IMR-90 (cell line): ENCODE measurements at regions not wholly inside any gene's neighbourhood (a gene's known extent, or its start where the extent isn't known, plus 50 kb on each side); places are given as distances from the start of the nearest gene placed in this dataset.

ENCODE experiments used
- ATAC-seq: fragments of 200-7000 bp; cut with Tn5 transposase; 2 replicates; pipeline ENCODE4 v1.9.1; 2020; ENCODE audit warnings: low read depth, mild to moderate bottlenecking, moderate library complexity
- BruUV-seq: library from RNA; stranded (reverse); fragments of 400-500 nt; replicated peaks from 2 replicates; lab custom pipeline; 2021; lab: Mats Ljungman, UMichigan
- CTCF ChIA-PET: fragments of 300-600 bp; formaldehyde crosslinking; extraction: SDS; loops from one replicate; lab custom pipeline; 2021; ENCODE audit warnings: antibody characterized with exemption; lab: Yijun Ruan, JAX
- POLR2A ChIA-PET: fragments of 300-600 bp; sonication (Branson Sonifier 250); formaldehyde crosslinking; loops from one replicate; lab custom pipeline; 2022; ENCODE audit warnings: antibody characterized with exemption; ENCODE audit not compliant: unreplicated experiment; lab: Charles Lee
- DNase-seq: peaks from one replicate; pipeline ENCODE4 v3.0.0; 2013
- H2AFZ ChIP-seq: replicated peaks from 2 replicates; pipeline ENCODE3; 2013; ENCODE audit warnings: low read length, mild to moderate bottlenecking; ENCODE audit not compliant: poor library complexity
- H2AK5ac ChIP-seq: 2 replicates; pipeline ENCODE4 v1.6.1; 2013; ENCODE audit warnings: low read depth, low read length, inconsistent platforms
- H2AK9ac ChIP-seq: replicated peaks from 2 replicates; pipeline ENCODE3; 2013; ENCODE audit warnings: mild to moderate bottlenecking, low read depth, low read length, moderate library complexity; ENCODE audit not compliant: poor library complexity
- H2BK120ac ChIP-seq: 2 replicates; pipeline ENCODE4 v1.6.1; 2013; ENCODE audit warnings: low read depth, low read length, inconsistent platforms
- H2BK15ac ChIP-seq: 3 replicates; pipeline ENCODE4 v1.6.1; 2013; ENCODE audit warnings: low read depth, low read length, inconsistent platforms
- H2BK20ac ChIP-seq: 2 replicates; pipeline ENCODE4 v1.6.1; 2013; ENCODE audit warnings: low read depth, mild to moderate bottlenecking, inconsistent platforms, low read length, moderate library complexity
- H2BK5ac ChIP-seq: 2 replicates; pipeline ENCODE4 v1.6.1; 2013; ENCODE audit warnings: mild to moderate bottlenecking, low read depth, low read length, inconsistent platforms; ENCODE audit not compliant: poor library complexity, severe bottlenecking
- H3K14ac ChIP-seq: replicated peaks from 2 replicates; pipeline ENCODE4 v1.6.1; 2013; ENCODE audit warnings: low read depth, low read length, inconsistent platforms
- H3K18ac ChIP-seq: 2 replicates; pipeline ENCODE4 v1.6.1; 2013; ENCODE audit warnings: low read depth, low read length, control low read depth
- H3K23ac ChIP-seq: 2 replicates; pipeline ENCODE4 v1.6.1; 2013; ENCODE audit warnings: low read depth, low read length, inconsistent platforms
- H3K27ac ChIP-seq: 2 replicates; pipeline ENCODE4 v1.5.1; 2013; ENCODE audit warnings: mild to moderate bottlenecking, control low read depth, low read length; ENCODE audit not compliant: insufficient read depth
- H3K27me3 ChIP-seq: 2 replicates; pipeline ENCODE4 v1.6.1; 2013; ENCODE audit warnings: low read length; ENCODE audit not compliant: control insufficient read depth, insufficient read depth
- H3K36me3 ChIP-seq: 2 replicates; pipeline ENCODE4 v1.6.1; 2013; ENCODE audit warnings: low read length, mixed read lengths; ENCODE audit not compliant: control insufficient read depth, insufficient read depth
- H3K4ac ChIP-seq: 2 replicates; pipeline ENCODE4 v1.6.1; 2013; ENCODE audit warnings: low read depth, low read length, inconsistent platforms
- H3K4me1 ChIP-seq: 2 replicates; pipeline ENCODE4 v1.6.1; 2013; ENCODE audit warnings: low read length, mixed read lengths; ENCODE audit not compliant: control insufficient read depth, insufficient read depth
- H3K4me2 ChIP-seq: 2 replicates; pipeline ENCODE4 v1.6.1; 2013; ENCODE audit warnings: low read depth, mild to moderate bottlenecking, control low read depth, low read length, moderate library complexity
- H3K4me3 ChIP-seq: 2 replicates; pipeline ENCODE4 v1.5.1; 2013; ENCODE audit warnings: low read depth, mild to moderate bottlenecking, control low read depth, low read length, moderate library complexity; ENCODE audit not compliant: insufficient read depth
- H3K56ac ChIP-seq: 2 replicates; pipeline ENCODE4 v1.6.1; 2013; ENCODE audit warnings: low read length, inconsistent platforms; ENCODE audit not compliant: insufficient read depth; ENCODE audit errors: extremely low read depth
- H3K79me1 ChIP-seq, 2 experiments: 2 replicates each; pipeline ENCODE4 v1.6.1; 2013; ENCODE audit warnings: low read length in 2 of 2, inconsistent platforms in 1 of 2, low read depth in 1 of 2
- H3K9ac ChIP-seq: 2 replicates; pipeline ENCODE4 v1.6.1; 2013; ENCODE audit warnings: low read depth, low read length, control low read depth
- H3K9me1 ChIP-seq: 2 replicates; pipeline ENCODE4 v1.6.1; 2013; ENCODE audit warnings: low read length, inconsistent platforms; ENCODE audit not compliant: insufficient read depth
- H3K9me3 ChIP-seq: 2 replicates; pipeline ENCODE4 v1.6.1; 2013; ENCODE audit warnings: low read length; ENCODE audit not compliant: control insufficient read depth, insufficient read depth
- H4K20me1 ChIP-seq: 2 replicates; pipeline ENCODE4 v1.6.1; 2013; ENCODE audit warnings: low read length, inconsistent platforms; ENCODE audit not compliant: insufficient read depth
- H4K5ac ChIP-seq: 2 replicates; pipeline ENCODE4 v1.6.1; 2013; ENCODE audit warnings: mild to moderate bottlenecking, low read depth, low read length, control low read depth
- H4K8ac ChIP-seq, 2 experiments: 2 replicates each; pipeline ENCODE4 v1.6.1; 2013; ENCODE audit warnings: low read depth in 2 of 2, low read length in 2 of 2, control low read depth in 1 of 2, inconsistent platforms in 1 of 2
- H4K91ac ChIP-seq: 2 replicates; pipeline ENCODE4 v1.6.1; 2013; ENCODE audit warnings: low read depth, low read length, inconsistent platforms; ENCODE audit not compliant: insufficient read depth
- SMC3 ChIP-seq: fragments of 150-350 bp; IDR thresholded peaks from 2 replicates; pipeline ENCODE4 v1.6.1; 2016; ENCODE audit warnings: low read depth, mild to moderate bottlenecking, antibody characterized with exemption, low read length, moderate library complexity
- WGBS, 2 experiments: methylation state at CpG; one replicate each; pipeline versions ENCODE4 v1.1.5 to v1.1.7; 2013; ENCODE audit warnings: missing lambda C conversion rate in 2 of 2; ENCODE audit not compliant: insufficient read length in 1 of 2; ENCODE audit errors: extremely low coverage in 2 of 2; 5-methylcytosine and 5-hydroxymethylcytosine counted together
- dilution Hi-C: fragments of 300-500 bp; cut with HindIII; formaldehyde crosslinking; loops from one replicate; pipeline ENCODE4 v1.14.3; 2018; ENCODE audit warnings: low sequenced_read_pairs; ENCODE audit not compliant: unreplicated experiment
- in situ Hi-C: fragments of 300-500 bp; cut with MboI; formaldehyde crosslinking; loops from 3 replicates; pipeline ENCODE4 v1.14.3; 2019; ENCODE audit warnings: low sequenced_read_pairs, inconsistent platforms, mixed read lengths
- intact Hi-C: fragments of 100-400 bp; cut with micrococcal nuclease; formaldehyde crosslinking; loops from 2 replicates; pipeline ENCODE4 v1.10.0; 2022

GRCh38 chr2:199692489-199692888, 158.5 kb downstream of the FTCDNL1 start:
- Histone ChIP-seq H2BK120ac (no peak overlapping the region), H3K4me1 (no peaks in the 10 kb centered on the region), H2BK15ac (no peak overlapping the region), H3K9ac (no peak overlapping the region), H4K20me1 (no peaks in the 10 kb centered on the region), H3K4me2 (no peak overlapping the region), H2AK9ac (no peak overlapping the region), H2AFZ (no peak overlapping the region), H3K56ac (no peak overlapping the region), H2AK5ac (no peak overlapping the region), H2BK20ac (no peak overlapping the region), H3K79me1 (no peaks in the 10 kb centered on the region), H3K18ac (no peak overlapping the region), H3K27me3 (no peaks in the 10 kb centered on the region), H4K91ac (no peak overlapping the region), H3K4me3 (no peak overlapping the region), H3K27ac (no peak overlapping the region), H4K8ac (no peak overlapping the region), H3K9me1 (no peaks in the 10 kb centered on the region), H2BK5ac (no peak overlapping the region), H3K23ac (no peak overlapping the region), H4K5ac (no peak overlapping the region), H3K4ac (no peak overlapping the region), H3K9me3 (no peaks in the 10 kb centered on the region), H3K14ac (no peak overlapping the region), H3K36me3 (no peaks in the 10 kb centered on the region)
- intact Hi-C loops (no loop called here), dilution Hi-C loops (no loop called here), in situ Hi-C loops (no loop called here)
- no peak for TF ChIP-seq SMC3
- ChIA-PET POLR2A (no interaction called here), CTCF (no interaction called here)
- no TSS peak for BruUV-seq
- no CpG with 5 or more reads among the region's 3 CpGs for WGBS, 2 experiments
- DNase-seq (no peak), ATAC-seq (no peak)
